A673 (cell line): ENCODE measurements at regions not wholly inside any gene's neighbourhood (a gene's known extent, or its start where the extent isn't known, plus 50 kb on each side); places are given as distances from the start of the nearest gene placed in this dataset.

Source experiments
- BruUV-seq: library from RNA; stranded (reverse); fragments of 400-500 nt; replicated peaks from 2 replicates; lab custom pipeline; 2021; lab: Mats Ljungman, UMichigan
- CTCF ChIA-PET: fragments of 300-600 bp; sonication (Branson Sonifier 250); formaldehyde crosslinking; loops from one replicate; lab custom pipeline; 2022; ENCODE audit warnings: antibody characterized with exemption; lab: Charles Lee
- POLR2A ChIA-PET: fragments of 300-600 bp; sonication (Branson Sonifier 250); formaldehyde crosslinking; loops from one replicate; lab custom pipeline; 2022; ENCODE audit warnings: antibody characterized with exemption; ENCODE audit not compliant: low non-redundant PET; lab: Charles Lee
- DNase-seq: peaks from one replicate; pipeline ENCODE4 v3.0.0-alpha.2; 2015; ENCODE audit warnings: low spot score
- H3K27ac ChIP-seq: fragments of 200-600 bp; sonication (generic); 2 replicates; pipeline ENCODE4 v1.5.1; 2016; ENCODE audit warnings: mixed run types, low read depth, mild to moderate bottlenecking, mixed read lengths, antibody characterized with exemption, low read length; ENCODE audit not compliant: poor library complexity, severe bottlenecking
- H3K27me3 ChIP-seq: fragments of 200-600 bp; sonication (generic); replicated peaks from 2 replicates; pipeline ENCODE4 v1.6.1; 2017; ENCODE audit warnings: mixed run types, low read depth, mild to moderate bottlenecking, mixed read lengths, antibody characterized with exemption, low read length; ENCODE audit not compliant: insufficient read depth, poor library complexity
- H3K36me3 ChIP-seq: fragments of 200-600 bp; sonication (generic); 2 replicates; pipeline ENCODE4 v1.6.1; 2016; ENCODE audit warnings: mixed run types, mild to moderate bottlenecking, mixed read lengths, antibody characterized with exemption, low read length; ENCODE audit not compliant: insufficient read depth, poor library complexity, severe bottlenecking
- H3K4me1 ChIP-seq: fragments of 200-600 bp; sonication (generic); 2 replicates; pipeline ENCODE4 v1.6.1; 2017; ENCODE audit warnings: mixed run types, mild to moderate bottlenecking, mixed read lengths, antibody characterized with exemption, low read length; ENCODE audit not compliant: insufficient read depth, poor library complexity, severe bottlenecking
- H3K4me3 ChIP-seq: fragments of 200-600 bp; sonication (generic); 2 replicates; pipeline ENCODE4 v1.5.1; 2016; ENCODE audit warnings: low read depth, mixed run types, mild to moderate bottlenecking, mixed read lengths, low read length; ENCODE audit not compliant: poor library complexity, severe bottlenecking
- H3K9me3 ChIP-seq: fragments of 200-600 bp; sonication (generic); 2 replicates; pipeline ENCODE4 v1.6.1; 2016; ENCODE audit warnings: mixed run types, low read depth, mild to moderate bottlenecking, mixed read lengths, antibody characterized with exemption, low read length; ENCODE audit not compliant: poor library complexity, severe bottlenecking
- EZH2 ChIP-seq: fragments of 200-600 bp; sonication (generic); IDR thresholded peaks from 2 replicates; pipeline ENCODE4 v1.6.1; 2017; ENCODE audit warnings: borderline replicate concordance, low read depth, mild to moderate bottlenecking, mixed read lengths, antibody characterized with exemption, low read length; ENCODE audit not compliant: poor library complexity, severe bottlenecking
- intact Hi-C: fragments of 100-400 bp; cut with micrococcal nuclease; formaldehyde crosslinking; loops from one replicate; pipeline ENCODE4 v1.10.0; 2022; ENCODE audit not compliant: unreplicated experiment
- TF ChIP-seq, protein P1 (sequence below): fragments of 300-800, 200-600 bp; sonication (generic); conservative IDR thresholded peaks from 2 replicates; pipeline ENCODE4 v1.5.1; 2017; ENCODE audit warnings: low read depth, mild to moderate bottlenecking, antibody characterized with exemption, low read length, moderate library complexity, mixed read lengths

DNA sequence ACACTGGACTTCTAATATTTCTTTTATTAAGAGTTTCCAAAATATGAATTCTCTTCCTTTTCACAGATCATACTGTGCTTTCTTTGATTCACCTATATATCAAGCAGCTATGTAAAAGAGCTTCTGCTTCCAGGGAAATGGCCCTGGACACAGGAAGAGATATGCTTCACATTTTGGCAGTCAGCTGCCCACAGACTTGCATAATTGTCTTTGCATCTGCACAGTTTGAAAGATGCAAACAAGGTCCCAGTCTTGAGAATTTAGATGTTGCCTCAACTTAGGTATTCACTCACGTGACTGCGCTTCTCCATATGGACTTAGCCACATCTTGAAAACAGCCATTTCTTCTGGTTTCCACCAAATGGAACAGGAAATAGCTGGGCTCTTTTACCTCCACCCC, 92.3 kb upstream of the POU2AF2 start:
- POLR2A ChIA-PET: no interaction called here
- Histone ChIP-seq H3K4me3 (no peak overlapping the region), H3K36me3 (no peaks in the 10 kb centered on the region), H3K4me1 (no peaks in the 10 kb centered on the region), H3K27ac (no peak overlapping the region), H3K27me3 (no peaks in the 10 kb centered on the region), H3K9me3 (no peaks in the 10 kb centered on the region)
- intact Hi-C loops: no loop called here
- CTCF ChIA-PET: no interaction called here
- TF ChIP-seq, protein P1, sequence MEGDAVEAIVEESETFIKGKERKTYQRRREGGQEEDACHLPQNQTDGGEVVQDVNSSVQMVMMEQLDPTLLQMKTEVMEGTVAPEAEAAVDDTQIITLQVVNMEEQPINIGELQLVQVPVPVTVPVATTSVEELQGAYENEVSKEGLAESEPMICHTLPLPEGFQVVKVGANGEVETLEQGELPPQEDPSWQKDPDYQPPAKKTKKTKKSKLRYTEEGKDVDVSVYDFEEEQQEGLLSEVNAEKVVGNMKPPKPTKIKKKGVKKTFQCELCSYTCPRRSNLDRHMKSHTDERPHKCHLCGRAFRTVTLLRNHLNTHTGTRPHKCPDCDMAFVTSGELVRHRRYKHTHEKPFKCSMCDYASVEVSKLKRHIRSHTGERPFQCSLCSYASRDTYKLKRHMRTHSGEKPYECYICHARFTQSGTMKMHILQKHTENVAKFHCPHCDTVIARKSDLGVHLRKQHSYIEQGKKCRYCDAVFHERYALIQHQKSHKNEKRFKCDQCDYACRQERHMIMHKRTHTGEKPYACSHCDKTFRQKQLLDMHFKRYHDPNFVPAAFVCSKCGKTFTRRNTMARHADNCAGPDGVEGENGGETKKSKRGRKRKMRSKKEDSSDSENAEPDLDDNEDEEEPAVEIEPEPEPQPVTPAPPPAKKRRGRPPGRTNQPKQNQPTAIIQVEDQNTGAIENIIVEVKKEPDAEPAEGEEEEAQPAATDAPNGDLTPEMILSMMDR: no peak
- TF ChIP-seq EZH2: no peak
- BruUV-seq: no TSS peak
- no peak for DNase-seq

DNA sequence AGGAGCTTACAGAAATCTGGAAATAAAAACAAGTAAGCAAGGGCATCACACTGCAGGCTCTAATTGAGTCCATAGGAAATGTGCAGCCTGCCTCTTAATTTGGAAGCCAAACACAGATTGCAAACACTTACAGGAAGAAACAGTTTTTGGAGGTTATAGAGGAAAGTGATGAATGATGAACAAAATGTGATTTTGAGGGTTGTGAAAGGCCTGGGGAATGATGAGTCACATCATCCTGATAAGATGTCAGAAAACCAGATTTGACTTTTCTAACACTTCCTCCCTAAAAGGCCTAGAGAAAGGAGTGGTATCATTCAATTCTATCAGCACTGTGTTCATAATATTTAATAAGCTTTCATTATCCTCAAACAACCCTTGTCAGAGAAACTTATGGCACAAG, 96.6 kb upstream of the POU2AF2 start:
- ChIA-PET CTCF (no interaction called here), POLR2A (no interaction called here)
- no peak for DNase-seq
- no peaks in the 10 kb centered on the region for H3K36me3 ChIP-seq
- no peak overlapping the region for H3K4me3 ChIP-seq
- no peak overlapping the region for H3K27ac ChIP-seq
- no peaks in the 10 kb centered on the region for H3K4me1 ChIP-seq
- intact Hi-C loops: no loop called here
- no TSS peak for BruUV-seq
- no peak for TF ChIP-seq EZH2
- TF ChIP-seq, protein P1: no peak
- H3K27me3 ChIP-seq: no peaks in the 10 kb centered on the region
- no peaks in the 10 kb centered on the region for H3K9me3 ChIP-seq

DNA sequence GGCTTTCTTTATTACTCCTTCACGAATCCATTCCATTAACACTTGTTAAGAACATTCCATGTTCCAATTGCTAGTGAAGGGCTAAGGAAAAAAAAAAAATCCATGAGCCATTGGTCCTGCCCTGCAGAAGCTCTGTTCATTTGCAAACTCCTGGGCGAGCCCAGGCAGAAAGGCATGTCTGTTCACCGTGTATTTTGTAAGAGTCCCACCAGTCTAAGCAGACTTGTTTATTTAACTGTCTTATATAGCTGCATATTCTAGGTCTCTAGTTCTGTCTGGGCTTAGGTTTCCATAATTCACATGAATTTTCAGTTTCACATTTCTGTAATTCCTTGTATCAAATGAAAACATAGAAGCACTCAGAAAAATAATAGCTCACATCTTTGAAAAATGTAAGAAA, 97.4 kb upstream of the POU2AF2 start:
- ChIA-PET CTCF (no interaction called here), POLR2A (no interaction called here)
- H3K27me3 ChIP-seq: no peaks in the 10 kb centered on the region
- no peak overlapping the region for H3K27ac ChIP-seq
- no peak overlapping the region for H3K4me3 ChIP-seq
- no peaks in the 10 kb centered on the region for H3K4me1 ChIP-seq
- no peak for TF ChIP-seq EZH2
- TF ChIP-seq, protein P1: no peak
- intact Hi-C loops: no loop called here
- DNase-seq: no peak
- no TSS peak for BruUV-seq
- no peaks in the 10 kb centered on the region for H3K9me3 ChIP-seq
- no peaks in the 10 kb centered on the region for H3K36me3 ChIP-seq
